Activated CD8-positive, alpha-beta T cell treated with anti-CD3 and anti-CD28 coated beads for 36 hours (primary cell): ENCODE measurements at regions not wholly inside any gene's neighbourhood (a gene's known extent, or its start where the extent isn't known, plus 50 kb on each side); places are given as distances from the start of the nearest gene placed in this dataset.

Experiments used
- ATAC-seq: fragments of 200-7000 bp; cut with Tn5 transposase; one replicate; pipeline ENCODE4 v1.10.0; 2021; ENCODE audit warnings: mild to moderate bottlenecking, moderate library complexity
- CTCF ChIA-PET: fragments of 350-600 bp; sonication (Branson Sonifier 250); formaldehyde crosslinking; loops from one replicate; lab custom pipeline; 2021; ENCODE audit warnings: antibody characterized with exemption; lab: Charles Lee
- POLR2A ChIA-PET: fragments of 350-600 bp; sonication (Branson Sonifier 250); formaldehyde crosslinking; loops from one replicate; lab custom pipeline; 2021; ENCODE audit warnings: antibody characterized with exemption; lab: Charles Lee
- DNase-seq: peaks from one replicate; pipeline ENCODE4 v3.0.0-alpha.2; 2020
- H3K27ac Mint-ChIP-seq: one replicate; pipeline ENCODE4 v1.8.0; 2021; ENCODE audit warnings: mild to moderate bottlenecking, mixed read lengths
- H3K27me3 Mint-ChIP-seq: one replicate; pipeline ENCODE4 v1.8.0; 2021; ENCODE audit warnings: mixed read lengths
- H3K36me3 Mint-ChIP-seq: one replicate; pipeline ENCODE4 v1.8.0; 2021; ENCODE audit warnings: low read depth, mixed read lengths
- H3K4me1 Mint-ChIP-seq: one replicate; pipeline ENCODE4 v1.8.0; 2021; ENCODE audit warnings: low read depth, mixed read lengths
- H3K4me3 Mint-ChIP-seq: one replicate; pipeline ENCODE4 v1.8.0; 2021; ENCODE audit warnings: mild to moderate bottlenecking, moderate library complexity, mixed read lengths
- H3K9me3 Mint-ChIP-seq: one replicate; pipeline ENCODE4 v1.8.0; 2021; ENCODE audit warnings: mixed read lengths
- intact Hi-C: fragments of 100-400 bp; cut with micrococcal nuclease; formaldehyde crosslinking; loops from one replicate; pipeline ENCODE4 v1.10.0; 2022
- TF ChIP-seq, protein P1 (sequence below): fragments of 200-600 bp; IDR thresholded peaks from one replicate; pipeline ENCODE4 v1.8.0; 2022; ENCODE audit warnings: antibody characterized with exemption, mild to moderate bottlenecking

DNA sequence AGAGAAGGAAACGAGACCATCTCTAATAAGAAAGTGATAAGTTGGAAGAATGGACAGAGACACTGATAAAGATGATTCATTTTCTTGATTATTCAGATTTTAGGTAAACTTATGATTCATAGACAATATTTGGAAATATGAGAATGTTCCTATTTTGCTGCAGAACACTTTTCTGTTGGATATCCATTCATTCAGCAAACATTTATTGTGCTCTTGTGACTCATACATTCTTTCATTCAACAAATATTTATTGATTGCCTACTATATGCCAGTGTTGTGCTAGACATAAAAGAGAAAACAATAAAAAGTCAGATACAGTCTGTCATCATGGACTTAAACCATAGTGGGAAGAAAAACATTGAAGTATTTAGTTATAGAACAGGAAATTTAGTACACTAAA is 1232.0 kb downstream of the STIM2 start:
- DNase-seq (no peak), ATAC-seq (no peak)
- intact Hi-C loops = no loop called here
- no peak overlapping the region for H3K27ac Mint-ChIP-seq
- TF ChIP-seq, protein P1, sequence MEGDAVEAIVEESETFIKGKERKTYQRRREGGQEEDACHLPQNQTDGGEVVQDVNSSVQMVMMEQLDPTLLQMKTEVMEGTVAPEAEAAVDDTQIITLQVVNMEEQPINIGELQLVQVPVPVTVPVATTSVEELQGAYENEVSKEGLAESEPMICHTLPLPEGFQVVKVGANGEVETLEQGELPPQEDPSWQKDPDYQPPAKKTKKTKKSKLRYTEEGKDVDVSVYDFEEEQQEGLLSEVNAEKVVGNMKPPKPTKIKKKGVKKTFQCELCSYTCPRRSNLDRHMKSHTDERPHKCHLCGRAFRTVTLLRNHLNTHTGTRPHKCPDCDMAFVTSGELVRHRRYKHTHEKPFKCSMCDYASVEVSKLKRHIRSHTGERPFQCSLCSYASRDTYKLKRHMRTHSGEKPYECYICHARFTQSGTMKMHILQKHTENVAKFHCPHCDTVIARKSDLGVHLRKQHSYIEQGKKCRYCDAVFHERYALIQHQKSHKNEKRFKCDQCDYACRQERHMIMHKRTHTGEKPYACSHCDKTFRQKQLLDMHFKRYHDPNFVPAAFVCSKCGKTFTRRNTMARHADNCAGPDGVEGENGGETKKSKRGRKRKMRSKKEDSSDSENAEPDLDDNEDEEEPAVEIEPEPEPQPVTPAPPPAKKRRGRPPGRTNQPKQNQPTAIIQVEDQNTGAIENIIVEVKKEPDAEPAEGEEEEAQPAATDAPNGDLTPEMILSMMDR = no peak
- H3K27me3 Mint-ChIP-seq = no peaks in the 10 kb centered on the region
- H3K4me3 Mint-ChIP-seq = no peak overlapping the region
- CTCF ChIA-PET = no interaction called here
- no peaks in the 10 kb centered on the region for H3K36me3 Mint-ChIP-seq
- H3K4me1 Mint-ChIP-seq = no peaks in the 10 kb centered on the region
- H3K9me3 Mint-ChIP-seq = peaks cover 3% of the 10 kb centered on the region
- POLR2A ChIA-PET = no interaction called here

DNA sequence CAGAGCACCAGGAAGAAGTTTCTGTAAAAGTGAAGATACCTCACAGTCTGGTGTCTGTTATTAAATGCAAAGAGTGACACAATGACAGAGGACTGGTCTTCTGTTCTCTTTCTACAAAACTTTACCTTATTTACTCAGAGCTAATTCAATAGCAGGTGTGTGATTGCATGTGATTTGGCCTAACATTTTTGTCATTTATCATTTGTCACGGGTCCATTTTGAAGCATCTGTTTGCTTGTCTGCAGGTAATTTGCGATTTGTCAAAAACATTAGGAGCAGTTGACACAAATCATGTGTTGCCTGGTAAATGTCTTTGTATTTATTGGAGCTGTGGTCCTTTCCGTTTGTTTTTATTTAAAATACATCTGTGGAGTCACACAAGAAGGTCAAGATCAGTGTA is 1232.4 kb downstream of the STIM2 start:
- intact Hi-C loops = no loop called here
- TF ChIP-seq, protein P1 = no peak
- ATAC-seq (no peak), DNase-seq (no peak)
- H3K27ac Mint-ChIP-seq = no peak overlapping the region
- no peaks in the 10 kb centered on the region for H3K4me1 Mint-ChIP-seq
- no peaks in the 10 kb centered on the region for H3K36me3 Mint-ChIP-seq
- peaks cover 3% of the 10 kb centered on the region for H3K9me3 Mint-ChIP-seq
- ChIA-PET POLR2A (no interaction called here), CTCF (no interaction called here)
- no peaks in the 10 kb centered on the region for H3K27me3 Mint-ChIP-seq
- H3K4me3 Mint-ChIP-seq = no peak overlapping the region

GRCh38 chr4:28101583-28101982 is 1240.9 kb downstream of the STIM2 start:
- ChIA-PET CTCF (no interaction called here), POLR2A (no interaction called here)
- no peaks in the 10 kb centered on the region for H3K27me3 Mint-ChIP-seq
- no peaks in the 10 kb centered on the region for H3K4me1 Mint-ChIP-seq
- no peak overlapping the region for H3K27ac Mint-ChIP-seq
- intact Hi-C loops = no loop called here
- no peak for DNase-seq
- TF ChIP-seq, protein P1 = no peak
- ATAC-seq = no peak
- H3K36me3 Mint-ChIP-seq = no peaks in the 10 kb centered on the region
- H3K9me3 Mint-ChIP-seq = peaks cover 1% of the 10 kb centered on the region
- no peak overlapping the region for H3K4me3 Mint-ChIP-seq

GRCh38 chr4:28105271-28105859 is 1244.7 kb downstream of the STIM2 start:
- no peaks in the 10 kb centered on the region for H3K27me3 Mint-ChIP-seq

GRCh38 chr4:28106155-28106554 is 1245.5 kb downstream of the STIM2 start:
- no peak overlapping the region for H3K4me3 Mint-ChIP-seq
- DNase-seq = no peak
- no peaks in the 10 kb centered on the region for H3K4me1 Mint-ChIP-seq
- ATAC-seq = no peak
- intact Hi-C loops = no loop called here
- H3K36me3 Mint-ChIP-seq = no peaks in the 10 kb centered on the region
- TF ChIP-seq, protein P1 = no peak
- no peak overlapping the region for H3K27ac Mint-ChIP-seq
- peaks cover 1% of the 10 kb centered on the region for H3K9me3 Mint-ChIP-seq
- ChIA-PET POLR2A (no interaction called here), CTCF (no interaction called here)
- H3K27me3 Mint-ChIP-seq = no peaks in the 10 kb centered on the region

More at GRCh38 chr4:28105271-28105859, 1244.7 kb downstream of the STIM2 start:
- DNase-seq (no peak), ATAC-seq (no peak)
- intact Hi-C loops = no loop called here
- no peak overlapping the region for H3K27ac Mint-ChIP-seq
- ChIA-PET POLR2A (no interaction called here), CTCF (no interaction called here)
- no peak overlapping the region for H3K4me3 Mint-ChIP-seq
- TF ChIP-seq, protein P1 = no peak
- peaks cover 1% of the 10 kb centered on the region for H3K9me3 Mint-ChIP-seq
- H3K36me3 Mint-ChIP-seq = no peaks in the 10 kb centered on the region
- H3K4me1 Mint-ChIP-seq = no peaks in the 10 kb centered on the region
